GM12865 (cell line): ENCODE measurements at regions not wholly inside any gene's neighbourhood (a gene's known extent, or its start where the extent isn't known, plus 50 kb on each side); places are given as distances from the start of the nearest gene placed in this dataset.

ENCODE experiments used
- DNase-seq: peaks from one replicate; pipeline ENCODE4 v3.0.0; 2010; ENCODE audit warnings: low read depth
- H3K4me3 ChIP-seq: 2 replicates; pipeline ENCODE4 v1.5.1; 2011; ENCODE audit warnings: mild to moderate bottlenecking, low read depth, low read length, control low read depth
- CTCF ChIP-seq: IDR thresholded peaks from 2 replicates; pipeline ENCODE4 v1.5.1; 2011; ENCODE audit warnings: low read length, control low read depth, low read depth, inconsistent platforms; ENCODE audit not compliant: insufficient read depth; ENCODE audit errors: missing control alignments

- peak; percentile 37 for DNase-seq
- H3K4me3 ChIP-seq, result no peak overlapping the region
Observed at GRCh38 chr1:230509281-230509977, 83.3 kb upstream of the PGBD5 start.

GRCh38 chr1:230507666-230508402 is 81.7 kb upstream of the PGBD5 start:
- DNase-seq, result no peak
- TF ChIP-seq CTCF, result no peak

More at GRCh38 chr1:230509281-230509977, 83.3 kb upstream of the PGBD5 start:
- no peak for TF ChIP-seq CTCF

GRCh38 chr1:230507236-230507635 is 81.1 kb upstream of the PGBD5 start:
- DNase-seq, result no peak
- TF ChIP-seq CTCF, result no peak
- H3K4me3 ChIP-seq, result no peak overlapping the region

More at GRCh38 chr1:230507666-230508402, 81.7 kb upstream of the PGBD5 start:
- H3K4me3 ChIP-seq, result no peak overlapping the region

GRCh38 chr1:230506451-230506850 is 80.3 kb upstream of the PGBD5 start:
- TF ChIP-seq CTCF, result no peak
- H3K4me3 ChIP-seq, result no peak overlapping the region
- no peak for DNase-seq

GRCh38 chr1:230504310-230504709 is 78.2 kb upstream of the PGBD5 start:
- TF ChIP-seq CTCF, result no peak
- H3K4me3 ChIP-seq, result no peak overlapping the region
- DNase-seq, result no peak

GRCh38 chr1:230503726-230504125 is 77.6 kb upstream of the PGBD5 start:
- no peak for TF ChIP-seq CTCF
- no peak overlapping the region for H3K4me3 ChIP-seq
- no peak for DNase-seq
